OCI-LY1 (cell line): ENCODE measurements at regions not wholly inside any gene's neighbourhood (a gene's known extent, or its start where the extent isn't known, plus 50 kb on each side); places are given as distances from the start of the nearest gene placed in this dataset.

Experiments
- H2AFZ ChIP-seq: fragments of 200-600 bp; sonication (generic), shearing (Covaris generic); 2 replicates; pipeline ENCODE4 v1.6.0; 2014; ENCODE audit warnings: antibody characterized with exemption, mild to moderate bottlenecking, low read length
- H3F3A ChIP-seq: fragments of 200-600 bp; sonication (generic), shearing (Covaris generic); 2 replicates; pipeline ENCODE4 v1.6.0; 2014; ENCODE audit warnings: mild to moderate bottlenecking, antibody characterized with exemption, low read length, moderate library complexity; ENCODE audit not compliant: insufficient read depth
- H3K27ac ChIP-seq: fragments of 200-600 bp; sonication (generic); 2 replicates; pipeline ENCODE4 v1.5.1; 2014; ENCODE audit warnings: low read length, mixed run types, mild to moderate bottlenecking, low read depth; ENCODE audit not compliant: poor library complexity, severe bottlenecking
- H3K27me3 ChIP-seq: fragments of 200-600 bp; sonication (generic); 2 replicates; pipeline ENCODE4 v1.6.0; 2014; ENCODE audit warnings: antibody characterized with exemption, mild to moderate bottlenecking, low read length, moderate library complexity; ENCODE audit not compliant: insufficient read depth
- H3K36me3 ChIP-seq: fragments of 200-600 bp; sonication (generic); 2 replicates; pipeline ENCODE4 v1.6.1; 2014; ENCODE audit warnings: mild to moderate bottlenecking, antibody characterized with exemption, low read length, moderate library complexity, mixed read lengths; ENCODE audit not compliant: insufficient read depth
- H3K4me1 ChIP-seq: fragments of 200-600 bp; sonication (generic); 2 replicates; pipeline ENCODE4 v1.5.1; 2014; ENCODE audit warnings: mild to moderate bottlenecking, low read length, moderate library complexity; ENCODE audit not compliant: insufficient read depth, severe bottlenecking
- H3K4me2 ChIP-seq: fragments of 200-600 bp; sonication (generic), shearing (Covaris generic); 2 replicates; pipeline ENCODE4 v1.6.1; 2014; ENCODE audit warnings: low read length
- H3K4me3 ChIP-seq: fragments of 200-600 bp; sonication (generic); 2 replicates; pipeline ENCODE4 v1.5.1; 2014; ENCODE audit warnings: low read length, low read depth, mild to moderate bottlenecking, mixed read lengths; ENCODE audit not compliant: poor library complexity, severe bottlenecking
- H3K79me2 ChIP-seq: fragments of 200-600 bp; shearing (Covaris generic); 2 replicates; pipeline ENCODE4 v1.6.1; 2016; ENCODE audit warnings: mixed run types, low read length, mixed read lengths; ENCODE audit not compliant: insufficient read depth
- H3K9ac ChIP-seq: fragments of 200-600 bp; sonication (generic), shearing (Covaris generic); 2 replicates; pipeline ENCODE4 v1.6.1; 2014; ENCODE audit warnings: mild to moderate bottlenecking, low read length, mixed read lengths
- H3K9me2 ChIP-seq: fragments of 200-600 bp; sonication (generic), shearing (Covaris generic); 2 replicates; pipeline ENCODE4 v1.6.1; 2014; ENCODE audit warnings: low read depth, mild to moderate bottlenecking, low read length, mixed read lengths
- H3K9me3 ChIP-seq: fragments of 200-600 bp; shearing (Covaris generic); 2 replicates; pipeline ENCODE4 v1.6.1; 2014; ENCODE audit warnings: low read length, mixed read lengths
- H4K20me1 ChIP-seq: fragments of 200-600 bp; sonication (generic), shearing (Covaris generic); 2 replicates; pipeline ENCODE4 v1.6.0; 2016; ENCODE audit warnings: mild to moderate bottlenecking, low read length; ENCODE audit not compliant: insufficient read depth
- EZH2 ChIP-seq: fragments of 200-600 bp; sonication (generic), shearing (Covaris generic); IDR thresholded peaks from 2 replicates; pipeline ENCODE4 v1.8.0; 2017; ENCODE audit warnings: borderline replicate concordance, mixed run types, mild to moderate bottlenecking, antibody characterized with exemption, low read length, moderate library complexity, mixed read lengths
- TF ChIP-seq, protein P1 (sequence below): fragments of 200-600 bp; sonication (generic), shearing (Covaris generic); IDR thresholded peaks from 2 replicates; pipeline ENCODE4 v1.5.1; 2017; ENCODE audit warnings: mild to moderate bottlenecking, antibody characterized with exemption, low read length, moderate library complexity, mixed read lengths

DNA sequence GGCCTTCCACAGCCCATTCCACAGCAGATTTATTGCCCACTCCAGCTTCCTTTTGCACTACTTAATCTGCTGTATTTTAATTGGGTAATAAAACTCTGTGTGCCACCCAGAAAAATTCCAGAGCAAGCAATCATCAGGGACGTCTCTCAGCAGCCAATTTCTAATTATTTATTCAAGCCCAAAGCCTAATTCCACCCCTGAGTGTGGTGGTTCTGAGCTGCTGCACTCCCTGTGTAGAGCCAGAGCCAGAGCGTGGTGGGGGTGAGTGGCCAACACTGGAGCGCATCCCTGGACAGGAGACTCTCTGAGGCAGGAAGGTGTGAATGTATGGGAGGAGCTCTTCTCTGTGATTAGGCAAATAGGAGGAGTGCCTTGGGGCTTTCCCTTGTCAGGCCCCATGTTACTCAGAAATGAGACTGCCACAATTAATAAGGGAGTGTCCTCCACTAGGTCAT lies 66.1 kb downstream of the CD24 start:
- peaks cover 13% of the 10 kb centered on the region for H3K4me1 ChIP-seq
- H3K9me2 ChIP-seq, result no peaks in the 10 kb centered on the region
- no peak overlapping the region for H3K9ac ChIP-seq
- no peaks in the 10 kb centered on the region for H3K27me3 ChIP-seq
- no peaks in the 10 kb centered on the region for H3K36me3 ChIP-seq
- no peak overlapping the region for H3K4me2 ChIP-seq
- H3K9me3 ChIP-seq, result no peaks in the 10 kb centered on the region
- TF ChIP-seq EZH2, result no peak
- TF ChIP-seq, protein P1, sequence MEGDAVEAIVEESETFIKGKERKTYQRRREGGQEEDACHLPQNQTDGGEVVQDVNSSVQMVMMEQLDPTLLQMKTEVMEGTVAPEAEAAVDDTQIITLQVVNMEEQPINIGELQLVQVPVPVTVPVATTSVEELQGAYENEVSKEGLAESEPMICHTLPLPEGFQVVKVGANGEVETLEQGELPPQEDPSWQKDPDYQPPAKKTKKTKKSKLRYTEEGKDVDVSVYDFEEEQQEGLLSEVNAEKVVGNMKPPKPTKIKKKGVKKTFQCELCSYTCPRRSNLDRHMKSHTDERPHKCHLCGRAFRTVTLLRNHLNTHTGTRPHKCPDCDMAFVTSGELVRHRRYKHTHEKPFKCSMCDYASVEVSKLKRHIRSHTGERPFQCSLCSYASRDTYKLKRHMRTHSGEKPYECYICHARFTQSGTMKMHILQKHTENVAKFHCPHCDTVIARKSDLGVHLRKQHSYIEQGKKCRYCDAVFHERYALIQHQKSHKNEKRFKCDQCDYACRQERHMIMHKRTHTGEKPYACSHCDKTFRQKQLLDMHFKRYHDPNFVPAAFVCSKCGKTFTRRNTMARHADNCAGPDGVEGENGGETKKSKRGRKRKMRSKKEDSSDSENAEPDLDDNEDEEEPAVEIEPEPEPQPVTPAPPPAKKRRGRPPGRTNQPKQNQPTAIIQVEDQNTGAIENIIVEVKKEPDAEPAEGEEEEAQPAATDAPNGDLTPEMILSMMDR, result no peak
- H4K20me1 ChIP-seq, result no peaks in the 10 kb centered on the region
- no peaks in the 10 kb centered on the region for H3F3A ChIP-seq
- no peak overlapping the region for H3K27ac ChIP-seq
- H3K79me2 ChIP-seq, result no peaks in the 10 kb centered on the region
- H3K4me3 ChIP-seq, result no peak overlapping the region
- H2AFZ ChIP-seq, result no peak overlapping the region

DNA sequence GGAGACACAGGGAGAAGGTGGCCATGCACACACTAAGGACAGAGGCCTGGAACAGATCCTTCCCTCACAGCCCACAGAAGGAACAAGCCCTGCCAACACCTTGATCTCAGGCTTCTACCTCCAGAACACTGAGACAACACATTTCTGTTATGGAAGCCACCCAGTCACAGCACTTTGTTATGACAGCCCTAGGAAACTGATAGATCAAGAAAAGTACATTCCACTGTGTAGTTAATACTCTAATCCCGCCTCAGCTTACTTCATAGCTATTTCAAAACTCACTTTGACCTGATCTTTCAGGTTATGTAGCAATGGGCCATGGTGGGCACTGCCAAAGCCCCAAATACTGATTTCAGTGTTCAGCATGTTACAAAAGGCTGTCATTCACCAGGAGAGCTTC lies 66.8 kb downstream of the CD24 start:
- Histone ChIP-seq H3K27ac (no peak overlapping the region), H3K27me3 (no peaks in the 10 kb centered on the region), H3K4me3 (no peak overlapping the region)

GRCh38 chr6:106906232-106906631 lies 68.3 kb downstream of the CD24 start:
- no peak overlapping the region for H2AFZ ChIP-seq
- H3K27ac ChIP-seq, result no peak overlapping the region
- no peaks in the 10 kb centered on the region for H3K79me2 ChIP-seq
- no peaks in the 10 kb centered on the region for H3K9me2 ChIP-seq
- peaks cover 9% of the 10 kb centered on the region for H3K4me1 ChIP-seq
- TF ChIP-seq, protein P1, result no peak
- no peak for TF ChIP-seq EZH2
- no peak overlapping the region for H3K4me2 ChIP-seq
- no peaks in the 10 kb centered on the region for H3K27me3 ChIP-seq
- peaks cover 8% of the 10 kb centered on the region; the same call in 1 of the 2 replicates for H3K9me3 ChIP-seq
- no peaks in the 10 kb centered on the region for H3F3A ChIP-seq
- H3K4me3 ChIP-seq, result no peak overlapping the region
- H3K9ac ChIP-seq, result no peak overlapping the region
- H3K36me3 ChIP-seq, result no peaks in the 10 kb centered on the region
- H4K20me1 ChIP-seq, result no peaks in the 10 kb centered on the region

More for the DNA sequence above, 66.8 kb downstream of the CD24 start:
- Histone ChIP-seq H3K9ac (no peak overlapping the region), H3K9me3 (no peaks in the 10 kb centered on the region), H2AFZ (no peak overlapping the region), H3K4me1 (peaks cover 12% of the 10 kb centered on the region), H3K79me2 (no peaks in the 10 kb centered on the region), H3K4me2 (no peak overlapping the region), H3F3A (no peaks in the 10 kb centered on the region), H4K20me1 (no peaks in the 10 kb centered on the region), H3K9me2 (no peaks in the 10 kb centered on the region), H3K36me3 (no peaks in the 10 kb centered on the region)
- TF ChIP-seq EZH2, result no peak
- TF ChIP-seq, protein P1, result no peak
